Central memory CD4-positive, alpha-beta T cell (primary cell): ENCODE measurements at regions not wholly inside any gene's neighbourhood (a gene's known extent, or its start where the extent isn't known, plus 50 kb on each side); places are given as distances from the start of the nearest gene placed in this dataset.

Source experiments
- DNase-seq: peaks from one replicate; pipeline ENCODE4 v3.0.0; 2022

GRCh38 chr7:113825832-113826231 lies 93.0 kb downstream of the PPP1R3A start:
- DNase-seq: no peak

- DNase-seq: no peak
Observed at GRCh38 chr7:113824117-113824823, 94.5 kb downstream of the PPP1R3A start.

- no peak for DNase-seq
Observed at GRCh38 chr7:113819474-113819873, 99.3 kb downstream of the PPP1R3A start.

GRCh38 chr7:113816639-113817038 lies 102.2 kb downstream of the PPP1R3A start:
- no peak for DNase-seq

- no peak for DNase-seq
Observed at GRCh38 chr7:113813471-113813870, 105.3 kb downstream of the PPP1R3A start.

GRCh38 chr7:113812591-113813255 lies 106.1 kb downstream of the PPP1R3A start:
- no peak for DNase-seq

- DNase-seq: no peak
Observed at GRCh38 chr7:113810080-113810744, 108.6 kb downstream of the PPP1R3A start.

- no peak for DNase-seq
Observed at GRCh38 chr7:113809581-113809980, 109.2 kb downstream of the PPP1R3A start.

- DNase-seq: no peak
Observed at GRCh38 chr7:113806633-113807327, 112.0 kb downstream of the PPP1R3A start.

GRCh38 chr7:113805976-113806375 lies 112.8 kb downstream of the PPP1R3A start:
- DNase-seq: no peak

- no peak for DNase-seq
Observed at GRCh38 chr7:113804475-113805095, 114.2 kb downstream of the PPP1R3A start.

- DNase-seq: no peak
Observed at GRCh38 chr7:113801751-113802150, 117.1 kb downstream of the PPP1R3A start.

GRCh38 chr7:113800826-113801225 lies 118.0 kb downstream of the PPP1R3A start:
- DNase-seq: no peak

- DNase-seq: no peak
Observed at GRCh38 chr7:113799896-113800295, 118.9 kb downstream of the PPP1R3A start.

- DNase-seq: no peak
Observed at GRCh38 chr7:113797420-113798010, 121.3 kb downstream of the PPP1R3A start.

GRCh38 chr7:113796557-113796956 lies 122.3 kb downstream of the PPP1R3A start:
- no peak for DNase-seq

GRCh38 chr7:113794573-113794972 lies 124.2 kb downstream of the PPP1R3A start:
- DNase-seq: no peak

- DNase-seq: no peak
Observed at GRCh38 chr7:113793171-113793570, 125.6 kb downstream of the PPP1R3A start.

- no peak for DNase-seq
Observed at GRCh38 chr7:113790025-113790424, 128.8 kb downstream of the PPP1R3A start.

GRCh38 chr7:113787106-113787505 lies 131.7 kb downstream of the PPP1R3A start:
- DNase-seq: no peak

- no peak for DNase-seq
Observed at GRCh38 chr7:113784956-113785355, 133.9 kb downstream of the PPP1R3A start.

GRCh38 chr7:113784316-113784715 lies 134.5 kb downstream of the PPP1R3A start:
- no peak for DNase-seq
